ENCODE measurements at regions not wholly inside any gene's neighbourhood (a gene's known extent, or its start where the extent isn't known, plus 50 kb on each side); places are given as distances from the start of the nearest gene placed in this dataset.

GRCh38 chr14:62329427-62329826 lies 567.2 kb downstream of the SNAPC1 start:
- TF ChIP-seq POLR2A (IDR thresholded peaks at IDR 0.05) (no peak), POLR2AphosphoS5 (IDR thresholded peaks at IDR 0.05) (no peak)
- TF ChIP-seq, protein P1, sequence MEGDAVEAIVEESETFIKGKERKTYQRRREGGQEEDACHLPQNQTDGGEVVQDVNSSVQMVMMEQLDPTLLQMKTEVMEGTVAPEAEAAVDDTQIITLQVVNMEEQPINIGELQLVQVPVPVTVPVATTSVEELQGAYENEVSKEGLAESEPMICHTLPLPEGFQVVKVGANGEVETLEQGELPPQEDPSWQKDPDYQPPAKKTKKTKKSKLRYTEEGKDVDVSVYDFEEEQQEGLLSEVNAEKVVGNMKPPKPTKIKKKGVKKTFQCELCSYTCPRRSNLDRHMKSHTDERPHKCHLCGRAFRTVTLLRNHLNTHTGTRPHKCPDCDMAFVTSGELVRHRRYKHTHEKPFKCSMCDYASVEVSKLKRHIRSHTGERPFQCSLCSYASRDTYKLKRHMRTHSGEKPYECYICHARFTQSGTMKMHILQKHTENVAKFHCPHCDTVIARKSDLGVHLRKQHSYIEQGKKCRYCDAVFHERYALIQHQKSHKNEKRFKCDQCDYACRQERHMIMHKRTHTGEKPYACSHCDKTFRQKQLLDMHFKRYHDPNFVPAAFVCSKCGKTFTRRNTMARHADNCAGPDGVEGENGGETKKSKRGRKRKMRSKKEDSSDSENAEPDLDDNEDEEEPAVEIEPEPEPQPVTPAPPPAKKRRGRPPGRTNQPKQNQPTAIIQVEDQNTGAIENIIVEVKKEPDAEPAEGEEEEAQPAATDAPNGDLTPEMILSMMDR (IDR thresholded peaks at IDR 0.05), result no peak
